Stimulated activated CD4-positive, alpha-beta T cell treated with anti-CD3 and anti-CD28 coated beads, Interleukin-1b, Interleukin-23, amount 100 ng/mL, for 48 hours (primary cell): ENCODE measurements at regions not wholly inside any gene's neighbourhood (a gene's known extent, or its start where the extent isn't known, plus 50 kb on each side); places are given as distances from the start of the nearest gene placed in this dataset.
"Not testable (repeated sequence)": the region's sequence is repeated elsewhere in the genome, so short reads cannot be mapped to it uniquely, and the experiment has no call there.

Experiments used
- DNase-seq: peaks from one replicate; pipeline ENCODE4 v3.0.0-alpha.2; 2020

DNA sequence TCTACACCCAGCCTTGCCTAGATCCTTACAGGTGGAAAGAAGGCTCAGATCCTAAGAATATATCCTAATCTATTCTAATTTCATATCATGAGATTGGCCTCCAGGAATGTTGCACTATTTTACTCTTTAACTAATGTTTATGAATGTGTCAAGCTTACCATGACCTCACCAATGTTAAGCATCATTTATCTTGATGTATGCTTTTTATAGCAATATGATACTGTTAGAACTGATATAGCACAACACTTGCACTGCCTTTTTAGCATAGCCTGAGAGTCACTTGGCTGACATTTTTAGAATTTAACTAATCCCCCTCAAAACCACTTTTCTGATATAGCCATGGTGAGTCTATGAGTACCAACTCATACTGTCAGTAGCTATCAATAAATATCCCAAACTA is 191.5 kb upstream of the NR2F2 start:
- no peak for DNase-seq

DNA sequence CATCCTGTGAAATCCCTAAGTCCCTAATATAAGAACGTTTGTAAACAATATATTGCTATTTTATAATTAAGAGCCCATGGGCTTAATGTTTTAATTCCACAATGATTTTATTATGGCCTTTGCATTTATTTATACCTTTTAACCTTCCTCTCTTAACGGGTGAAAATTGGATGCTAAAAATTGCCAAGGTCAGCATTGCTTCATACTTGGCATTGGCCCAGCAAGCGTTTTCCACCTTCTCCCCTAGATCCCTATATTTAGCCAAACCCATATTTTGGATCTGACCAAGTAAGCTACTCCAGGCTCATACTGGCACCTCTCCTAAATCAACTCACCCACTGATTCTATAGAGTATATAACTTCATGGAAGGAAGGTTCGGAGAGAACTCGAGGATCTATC is 188.0 kb upstream of the NR2F2 start:
- no peak for DNase-seq

DNA sequence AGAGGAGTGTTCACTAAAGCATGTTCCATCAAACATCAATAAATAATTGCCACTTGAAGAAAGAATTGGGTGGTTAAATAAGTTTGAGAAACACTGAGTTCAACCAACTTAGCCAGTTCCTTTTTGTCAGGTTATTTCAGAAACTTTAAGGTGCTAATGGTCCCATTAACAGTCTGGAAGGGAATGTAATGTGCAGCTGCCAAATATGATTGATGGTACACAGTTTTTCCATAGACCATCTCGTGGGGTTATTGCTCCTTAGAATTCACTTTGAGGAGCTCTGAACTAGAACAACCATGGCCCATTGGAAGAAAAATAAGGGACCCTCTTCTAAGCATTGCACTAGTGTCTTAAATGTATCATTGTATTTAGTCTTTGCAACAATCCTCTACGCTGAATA is 185.8 kb upstream of the NR2F2 start:
- no peak for DNase-seq

GRCh38 chr15:96146726-96147125 is 183.8 kb upstream of the NR2F2 start:
- no peak for DNase-seq

DNA sequence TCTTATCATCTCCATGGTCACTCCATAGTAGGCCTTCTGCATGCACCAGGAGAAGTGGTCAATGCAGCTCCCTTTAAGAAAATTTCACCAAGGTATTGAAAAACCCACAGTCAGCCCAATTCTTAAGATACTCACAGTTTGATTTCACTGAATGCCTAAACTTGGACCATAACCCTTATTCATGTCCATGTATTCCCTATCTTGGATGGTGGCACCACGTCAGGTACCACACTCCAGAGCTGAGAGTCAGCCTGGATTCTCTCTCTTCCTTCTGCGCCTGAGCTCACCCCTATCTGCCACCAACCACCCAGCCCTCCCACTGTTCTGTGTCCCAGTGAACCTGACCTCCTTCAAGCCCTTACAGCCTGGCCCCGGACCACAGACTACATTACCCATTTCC is 183.2 kb upstream of the NR2F2 start:
- no peak for DNase-seq

- no peak for DNase-seq
These were observed 180.2 kb upstream of the NR2F2 start for GRCh38 chr15:96150254-96150653.

GRCh38 chr15:96151749-96152148 is 178.8 kb upstream of the NR2F2 start:
- not testable (repeated sequence) for DNase-seq

- no peak for DNase-seq
These were observed 176.6 kb upstream of the NR2F2 start for GRCh38 chr15:96153929-96154328.

DNA sequence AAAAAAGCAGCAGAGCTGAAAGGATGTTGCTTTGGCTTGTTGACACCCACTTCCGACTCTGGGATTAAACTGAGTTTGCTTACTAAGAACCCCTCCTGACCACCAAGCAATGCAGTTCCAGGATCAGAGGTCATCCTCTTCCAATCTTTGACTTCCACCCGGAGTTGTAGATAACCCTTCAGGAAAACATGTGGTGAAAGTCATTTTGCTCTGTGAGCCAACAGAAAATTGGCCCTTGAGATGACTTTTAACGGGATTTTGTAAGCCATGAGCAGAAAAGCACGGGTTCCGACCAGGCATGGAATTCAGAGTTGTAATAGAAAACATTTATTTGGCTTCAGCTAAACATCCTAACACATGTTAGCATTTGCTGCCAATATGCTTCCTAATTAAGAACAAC is 171.6 kb upstream of the NR2F2 start:
- no peak for DNase-seq

GRCh38 chr15:96160269-96160668 is 170.2 kb upstream of the NR2F2 start:
- no peak for DNase-seq

DNA sequence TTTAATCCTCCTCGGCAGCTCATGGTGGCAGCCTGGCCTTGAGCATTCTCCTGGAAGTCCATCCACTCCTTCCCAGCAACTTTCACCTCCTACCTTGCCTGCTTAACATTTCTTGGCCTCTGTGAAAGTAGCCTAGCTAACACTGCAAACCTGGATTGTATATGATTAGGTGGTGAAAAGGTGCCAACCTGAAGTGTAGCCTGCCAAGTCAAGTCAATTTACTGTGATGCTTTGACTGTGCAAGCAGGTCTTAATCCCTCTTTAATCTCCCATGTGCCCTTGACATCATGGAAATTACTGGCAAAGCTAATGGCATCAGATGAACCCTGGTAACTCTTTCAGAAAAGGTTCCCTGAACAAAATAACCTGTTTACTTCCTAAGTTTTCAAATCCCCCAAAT is 169.7 kb upstream of the NR2F2 start:
- DNase-seq: no peak

DNA sequence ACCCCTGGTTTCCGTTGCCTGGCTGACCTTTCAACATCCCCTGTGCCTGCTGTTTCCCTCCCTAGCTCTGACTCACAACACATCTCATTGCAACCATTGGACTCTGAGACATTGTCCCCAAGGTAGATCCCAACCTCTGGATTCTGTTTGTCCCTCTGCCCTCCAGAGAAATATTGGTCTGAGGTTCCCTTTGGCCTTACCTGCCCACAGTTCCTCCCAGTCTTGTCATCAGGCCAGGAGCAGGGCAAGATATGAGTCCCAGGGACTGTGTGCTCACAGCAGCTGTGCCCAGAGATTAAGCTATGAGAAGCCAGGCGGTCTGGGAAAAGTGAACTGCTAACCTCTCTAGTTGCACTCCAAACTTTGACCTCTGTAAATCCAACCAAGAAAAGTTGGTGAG is 168.2 kb upstream of the NR2F2 start:
- DNase-seq: no peak

DNA sequence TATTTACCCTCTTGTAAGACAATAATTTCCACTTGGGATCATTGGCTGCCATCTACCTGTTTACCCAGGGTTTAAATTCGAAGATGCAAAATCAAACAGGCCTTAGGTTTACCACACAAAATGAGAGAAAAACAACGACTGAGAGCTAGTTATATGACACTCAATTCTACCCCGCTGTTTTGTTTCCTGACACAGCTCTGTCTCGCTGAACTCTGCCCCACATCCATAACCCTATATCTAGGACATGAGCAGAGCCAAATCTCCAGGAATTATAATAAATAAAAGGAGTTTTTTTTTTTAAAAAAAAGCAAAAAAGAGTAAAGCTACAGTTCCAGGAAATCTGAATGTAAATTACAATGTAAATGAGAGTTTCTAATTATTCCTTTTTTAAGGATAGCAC is 165.4 kb upstream of the NR2F2 start:
- no peak for DNase-seq

DNA sequence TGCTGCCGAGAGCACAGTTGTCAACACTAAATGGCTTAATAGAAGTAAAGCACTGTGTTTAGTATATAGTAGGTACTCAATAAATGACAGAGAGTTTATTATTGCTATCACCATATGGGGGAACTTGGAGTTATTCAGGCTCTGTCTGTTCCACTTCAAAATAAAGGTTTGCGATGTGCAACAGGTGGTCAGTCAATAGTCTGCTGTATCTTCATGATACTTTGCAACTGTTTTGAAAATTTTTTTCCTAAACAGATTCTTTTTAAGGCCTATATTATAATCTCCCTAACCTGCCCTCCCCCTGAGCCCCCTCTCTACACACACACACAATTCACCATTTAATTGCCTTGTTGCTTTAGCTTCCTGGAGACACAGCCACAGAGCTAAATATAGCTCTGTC is 164.7 kb upstream of the NR2F2 start:
- DNase-seq: no peak

DNA sequence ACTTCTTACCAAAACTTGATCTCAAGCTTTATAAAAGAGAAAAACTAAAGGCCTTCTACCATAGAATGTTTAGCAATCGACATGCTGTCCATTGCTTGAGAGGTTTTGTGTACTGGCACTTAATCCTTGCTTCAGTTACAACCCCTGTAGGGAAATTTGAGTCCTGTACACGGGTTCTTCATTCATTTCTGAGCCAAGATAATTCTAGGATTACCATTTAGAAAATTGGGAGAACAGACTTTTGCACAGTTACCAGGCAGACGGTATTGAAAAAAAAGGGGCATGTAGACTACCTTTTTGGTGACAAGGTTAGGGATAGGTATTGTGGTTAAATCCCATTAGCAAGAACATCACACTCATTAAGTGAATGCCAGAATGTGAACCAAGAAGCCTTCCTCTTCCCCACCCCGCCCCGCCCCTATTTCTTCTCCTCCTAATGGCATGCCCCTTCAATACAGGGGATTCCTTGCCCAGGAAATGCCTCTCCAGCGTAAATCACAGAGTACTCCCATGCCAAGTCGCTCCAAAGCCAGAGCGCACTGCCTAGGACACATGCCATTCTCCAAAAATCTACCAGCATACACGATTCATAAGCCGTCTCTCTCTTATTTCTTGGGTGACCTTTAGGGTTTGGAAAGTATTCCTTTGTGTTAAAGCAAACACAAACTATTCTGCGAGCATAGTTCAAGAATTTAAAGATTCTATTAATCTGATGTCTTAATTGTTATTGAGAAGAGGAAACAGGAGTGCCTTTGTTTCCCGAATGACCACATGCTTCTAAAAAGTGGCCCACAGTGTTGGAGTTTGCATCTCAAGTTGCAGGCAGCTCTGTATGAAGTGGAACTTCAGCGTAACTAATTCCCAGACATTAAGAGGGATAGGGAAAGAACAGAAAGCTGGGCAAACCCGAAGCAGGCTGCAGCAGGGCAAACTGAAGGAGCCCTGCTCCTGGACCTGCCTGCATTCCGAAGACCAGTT is 164.0 kb upstream of the NR2F2 start:
- no peak for DNase-seq

GRCh38 chr15:96170616-96170978 is 159.9 kb upstream of the NR2F2 start:
- not testable (repeated sequence) for DNase-seq

DNA sequence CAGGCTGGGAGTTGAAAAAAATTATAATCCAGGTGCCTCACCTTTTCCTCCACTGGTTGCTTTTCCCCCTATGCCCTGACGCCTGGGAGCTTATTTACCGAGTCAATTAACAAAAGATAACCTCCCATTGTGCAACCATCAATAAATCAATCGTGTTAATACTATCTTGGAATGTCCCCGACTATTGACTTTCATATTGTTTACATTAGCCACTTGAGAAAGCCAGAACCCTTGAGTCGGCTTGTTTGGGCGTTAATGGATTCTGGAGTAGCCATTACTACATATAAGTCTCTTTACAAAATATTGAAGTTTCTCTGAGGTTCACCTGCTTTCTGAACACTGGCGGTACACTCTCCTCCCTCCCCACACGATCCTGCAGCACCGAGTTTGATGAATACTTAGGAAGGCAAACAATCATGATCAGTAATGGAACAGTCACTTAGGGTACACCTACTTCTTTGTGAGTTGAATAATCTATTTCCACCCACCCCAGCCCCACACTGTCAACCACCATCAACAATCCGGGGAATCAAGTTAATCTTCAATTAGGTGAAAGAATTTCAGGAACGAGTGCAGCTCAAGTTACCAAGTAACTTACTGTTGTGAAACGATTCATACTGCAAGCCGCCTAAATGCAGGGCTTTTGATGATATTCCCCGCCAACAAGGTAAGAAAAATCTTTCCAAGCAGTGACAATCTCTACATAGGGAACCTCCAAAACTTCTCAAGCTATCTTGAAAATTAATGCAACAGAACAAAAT is 159.3 kb upstream of the NR2F2 start:
- DNase-seq: no peak

GRCh38 chr15:96171853-96172296 is 158.6 kb upstream of the NR2F2 start:
- no peak for DNase-seq

- no peak for DNase-seq
These were observed 158.1 kb upstream of the NR2F2 start for GRCh38 chr15:96172417-96172816.

DNA sequence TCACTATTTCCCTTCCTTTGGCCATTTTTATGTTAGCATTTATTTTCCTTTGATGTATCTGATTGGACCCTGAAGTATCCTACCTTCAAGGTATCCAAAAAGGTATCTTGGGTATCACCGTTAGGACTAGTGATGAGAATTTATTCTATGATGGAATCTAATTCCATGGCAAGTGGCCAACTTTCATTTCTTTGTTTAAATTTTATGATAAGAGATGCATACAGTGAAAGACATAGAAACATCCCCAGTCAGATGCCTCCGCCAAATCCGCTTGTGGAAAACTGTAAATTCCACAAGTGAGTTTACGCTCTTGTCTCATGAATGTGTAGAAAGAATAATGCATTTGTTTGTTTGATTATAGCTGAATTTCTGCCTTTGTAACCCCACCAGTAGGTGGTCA is 153.7 kb upstream of the NR2F2 start:
- DNase-seq: no peak

DNA sequence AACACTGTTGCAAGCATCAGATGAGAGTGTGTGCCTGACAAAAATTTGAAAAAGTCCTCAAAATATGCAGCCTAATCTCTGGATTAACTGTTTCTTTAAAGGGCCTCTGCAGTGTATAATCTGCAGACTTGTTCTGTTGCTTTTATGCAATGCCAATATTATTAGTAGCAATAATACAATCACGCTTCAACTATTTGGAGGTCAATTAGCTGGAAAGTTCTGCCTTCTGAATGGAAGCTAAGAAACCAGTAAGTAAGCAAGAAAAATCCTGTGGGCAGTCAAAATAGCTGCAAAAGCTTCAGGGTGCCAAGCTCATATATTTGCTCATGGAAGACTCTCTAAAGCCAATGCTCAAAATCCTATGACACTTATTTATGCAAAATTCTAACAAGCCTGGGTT is 153.2 kb upstream of the NR2F2 start:
- no peak for DNase-seq

- DNase-seq: no peak
These were observed 150.3 kb upstream of the NR2F2 start for GRCh38 chr15:96180087-96180748.

DNA sequence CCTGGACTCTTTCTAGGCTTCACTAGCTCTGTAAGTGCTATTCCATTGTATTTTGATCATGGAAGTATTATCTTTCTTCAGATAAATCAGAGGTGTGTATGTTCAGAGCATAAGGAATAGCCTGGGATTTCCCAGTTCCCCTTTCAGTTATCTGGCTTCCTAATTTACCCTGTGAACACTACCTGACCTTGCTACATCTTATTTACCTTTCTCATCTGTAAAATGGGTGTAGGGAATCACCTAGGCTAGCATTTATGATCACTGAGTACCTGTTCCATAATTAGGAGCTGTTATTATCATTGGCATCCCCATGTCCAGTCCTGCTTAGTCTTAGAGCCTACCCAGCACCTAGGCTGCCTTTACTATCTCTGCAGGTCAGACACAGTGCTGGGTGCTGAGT is 149.3 kb upstream of the NR2F2 start:
- DNase-seq: no peak

DNA sequence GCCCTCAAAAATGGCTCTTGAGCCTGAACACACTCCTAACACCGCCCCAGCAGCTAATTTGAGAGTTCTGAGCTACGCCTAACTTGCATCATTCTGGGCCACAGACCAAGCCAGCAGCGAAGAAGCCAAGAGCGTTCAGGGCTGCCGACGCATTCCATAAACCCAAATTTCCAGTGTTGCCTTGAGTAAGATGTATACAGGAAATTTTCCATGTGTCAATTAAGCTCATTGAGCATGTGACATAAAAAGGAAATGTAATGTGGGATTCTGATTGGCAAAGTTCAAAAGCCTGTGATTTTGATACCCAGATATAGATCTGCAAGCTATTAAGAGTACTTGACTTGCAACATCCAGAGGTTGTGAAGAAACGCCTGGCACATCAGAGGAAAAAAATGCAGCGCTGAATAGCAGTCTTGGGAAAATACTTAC is 148.6 kb upstream of the NR2F2 start:
- no peak for DNase-seq
